22Rv1 (cell line): ENCODE measurements at regions not wholly inside any gene's neighbourhood (a gene's known extent, or its start where the extent isn't known, plus 50 kb on each side); places are given as distances from the start of the nearest gene placed in this dataset.

Source experiments
- ZFX ChIP-seq: fragments of 450-650 bp; IDR thresholded peaks from 2 replicates; pipeline ENCODE4 v1.6.1; 2017; ENCODE audit warnings: antibody characterized with exemption, borderline replicate concordance
- TF ChIP-seq, protein P1 (sequence below): fragments of 450-650 bp; IDR thresholded peaks from 2 replicates; pipeline ENCODE4 v1.5.1; 2017; ENCODE audit warnings: mild to moderate bottlenecking

DNA sequence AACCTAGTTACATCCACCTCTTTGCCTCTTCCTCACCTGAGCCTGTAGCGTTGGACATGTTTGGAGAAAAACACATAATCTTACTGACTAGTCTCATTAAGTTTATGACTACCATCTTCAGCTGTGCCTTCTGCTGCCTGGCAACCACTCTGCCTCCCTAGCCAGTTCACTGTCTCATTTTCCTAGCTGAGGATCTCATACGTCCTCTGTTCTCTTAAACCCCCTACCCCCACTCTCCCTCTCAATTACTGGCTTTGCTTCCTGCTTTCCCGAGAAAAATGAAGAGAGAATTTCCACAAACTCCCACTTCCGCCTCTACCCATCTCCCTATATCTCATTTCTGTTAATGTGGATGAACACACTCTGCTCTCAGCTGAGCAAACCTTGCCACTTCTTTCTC lies 239.3 kb upstream of the POU2AF2 start:
- TF ChIP-seq, protein P1, sequence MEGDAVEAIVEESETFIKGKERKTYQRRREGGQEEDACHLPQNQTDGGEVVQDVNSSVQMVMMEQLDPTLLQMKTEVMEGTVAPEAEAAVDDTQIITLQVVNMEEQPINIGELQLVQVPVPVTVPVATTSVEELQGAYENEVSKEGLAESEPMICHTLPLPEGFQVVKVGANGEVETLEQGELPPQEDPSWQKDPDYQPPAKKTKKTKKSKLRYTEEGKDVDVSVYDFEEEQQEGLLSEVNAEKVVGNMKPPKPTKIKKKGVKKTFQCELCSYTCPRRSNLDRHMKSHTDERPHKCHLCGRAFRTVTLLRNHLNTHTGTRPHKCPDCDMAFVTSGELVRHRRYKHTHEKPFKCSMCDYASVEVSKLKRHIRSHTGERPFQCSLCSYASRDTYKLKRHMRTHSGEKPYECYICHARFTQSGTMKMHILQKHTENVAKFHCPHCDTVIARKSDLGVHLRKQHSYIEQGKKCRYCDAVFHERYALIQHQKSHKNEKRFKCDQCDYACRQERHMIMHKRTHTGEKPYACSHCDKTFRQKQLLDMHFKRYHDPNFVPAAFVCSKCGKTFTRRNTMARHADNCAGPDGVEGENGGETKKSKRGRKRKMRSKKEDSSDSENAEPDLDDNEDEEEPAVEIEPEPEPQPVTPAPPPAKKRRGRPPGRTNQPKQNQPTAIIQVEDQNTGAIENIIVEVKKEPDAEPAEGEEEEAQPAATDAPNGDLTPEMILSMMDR, result no peak
- TF ChIP-seq ZFX, result no peak
